GM19043 (cell line): ENCODE measurements at regions not wholly inside any gene's neighbourhood (a gene's known extent, or its start where the extent isn't known, plus 50 kb on each side); places are given as distances from the start of the nearest gene placed in this dataset.

Experiments used
- ATAC-seq: cut with Tn5 transposase; IDR thresholded peaks from one replicate; pipeline ENCODE4 v1.9.1; 2021; ENCODE audit warnings: low read depth; ENCODE audit not compliant: unreplicated experiment

DNA sequence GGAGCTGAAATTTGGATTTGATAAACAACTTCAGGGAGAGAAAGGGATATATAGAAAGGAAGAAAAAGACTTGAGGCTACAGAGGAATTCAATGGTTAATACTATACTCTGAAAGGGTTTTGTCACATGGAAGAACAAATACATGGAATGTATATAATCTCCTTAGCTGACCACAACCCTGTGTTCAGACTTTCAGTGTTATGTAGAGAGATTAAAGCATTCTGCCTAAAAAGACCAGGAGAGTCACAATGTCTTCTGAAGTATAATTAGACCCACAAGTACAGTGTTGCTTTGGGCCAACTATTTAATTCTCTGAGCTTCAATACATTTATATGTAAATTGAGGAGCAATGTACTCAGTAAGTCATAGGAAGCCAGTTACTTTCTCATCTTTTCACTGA, 123.8 kb upstream of the FSHR start:
- no peak for ATAC-seq

GRCh38 chr2:49271060-49271606, 116.8 kb upstream of the FSHR start:
- no peak for ATAC-seq

DNA sequence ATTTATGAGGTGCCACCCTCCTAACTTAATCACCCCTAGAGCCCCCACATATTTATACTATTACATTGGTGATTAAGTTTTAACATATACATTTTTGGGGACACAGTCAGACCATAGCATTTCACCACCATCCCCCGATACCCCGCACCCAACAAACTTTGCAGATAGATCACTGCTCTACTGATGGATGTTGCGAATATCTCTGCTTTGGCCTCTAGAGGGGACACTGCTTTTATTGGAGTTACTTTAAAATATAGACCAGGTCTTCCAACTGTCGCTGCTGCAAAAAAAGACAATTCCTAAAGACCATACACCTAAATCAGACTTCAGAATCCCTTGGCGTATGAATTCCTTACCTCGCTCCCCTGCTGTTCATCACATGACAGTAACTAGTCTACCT, 115.8 kb upstream of the FSHR start:
- no peak for ATAC-seq

DNA sequence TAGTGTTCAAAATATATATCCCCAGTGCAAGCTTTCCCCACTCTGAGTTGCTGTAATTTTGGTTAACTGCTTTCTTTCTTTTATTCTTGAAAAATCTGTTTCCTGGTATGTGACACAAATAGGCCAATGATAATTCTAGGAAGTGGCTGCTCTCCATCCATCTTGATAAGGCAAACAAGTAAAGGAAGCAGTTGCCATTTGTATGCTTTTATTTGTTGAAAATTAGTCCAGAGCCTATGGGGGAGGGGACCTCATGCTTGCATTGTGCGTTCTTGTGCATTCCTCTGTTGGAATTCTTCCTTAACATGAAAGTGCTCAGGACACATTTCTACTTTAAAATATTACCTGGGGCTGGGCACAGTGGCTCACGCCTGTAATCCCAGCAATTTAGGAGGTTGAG, 111.2 kb upstream of the FSHR start:
- ATAC-seq, result no peak

DNA sequence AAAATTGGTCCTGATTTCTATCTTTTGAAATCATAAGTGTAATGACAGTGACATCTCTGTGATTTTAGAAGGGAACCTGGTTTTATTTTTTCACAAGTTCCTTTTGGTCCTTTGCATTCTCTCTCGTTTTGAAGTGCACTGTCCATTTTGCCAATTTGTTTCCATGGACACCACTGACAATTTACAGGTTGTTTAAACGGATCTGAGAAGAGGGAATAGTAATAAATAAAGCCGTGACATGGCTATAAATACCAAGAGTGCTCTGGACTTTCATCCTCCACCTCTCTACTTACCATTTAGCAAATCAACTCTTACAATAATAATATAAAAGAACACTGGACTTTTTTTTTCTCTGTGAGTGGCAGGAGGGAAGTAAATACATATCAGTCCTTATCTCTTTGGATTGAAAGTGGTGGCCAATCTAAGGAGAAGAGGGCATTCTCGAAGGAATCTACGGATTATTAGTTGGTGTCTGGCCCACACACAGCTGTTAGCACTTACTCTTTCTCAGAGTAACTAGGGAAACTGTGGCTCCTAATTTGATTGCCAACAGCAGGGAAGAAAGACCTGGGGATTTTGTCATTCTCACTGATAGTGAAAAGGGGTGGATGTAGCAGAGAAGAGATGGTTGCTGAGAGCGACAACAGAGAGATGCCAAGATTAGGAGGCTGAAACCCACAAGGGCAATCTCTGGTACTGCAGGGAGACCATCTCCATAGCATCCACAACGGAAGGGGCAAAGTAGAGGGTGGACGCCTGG, 108.7 kb upstream of the FSHR start:
- no peak for ATAC-seq

GRCh38 chr2:49261781-49262180, 107.5 kb upstream of the FSHR start:
- no peak for ATAC-seq

DNA sequence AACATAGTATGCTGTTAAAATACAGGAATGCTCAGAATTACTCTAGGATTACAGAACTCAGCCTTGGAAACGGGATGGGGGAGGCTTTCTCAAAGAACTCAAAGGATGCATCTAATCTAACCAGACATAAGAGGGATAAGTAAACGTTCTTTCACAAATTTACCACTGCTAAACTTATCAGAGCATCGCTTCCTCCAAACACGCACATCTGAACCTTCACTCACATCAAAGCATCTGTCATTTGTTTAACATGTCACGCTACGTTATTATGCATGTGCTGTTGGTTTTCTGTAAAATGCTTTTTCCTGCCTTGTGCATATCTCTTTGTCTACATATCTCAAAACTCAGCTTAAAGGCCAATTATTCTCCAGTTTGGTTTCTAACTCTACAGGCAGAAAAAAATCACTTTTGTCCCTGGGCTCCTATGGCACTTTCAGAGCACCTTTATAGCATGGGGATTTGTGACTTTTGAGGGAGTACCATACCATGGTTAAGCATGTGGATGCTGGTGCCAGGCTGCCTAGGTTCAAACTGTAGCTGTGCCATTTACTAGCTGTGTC, 106.7 kb upstream of the FSHR start:
- no peak for ATAC-seq

DNA sequence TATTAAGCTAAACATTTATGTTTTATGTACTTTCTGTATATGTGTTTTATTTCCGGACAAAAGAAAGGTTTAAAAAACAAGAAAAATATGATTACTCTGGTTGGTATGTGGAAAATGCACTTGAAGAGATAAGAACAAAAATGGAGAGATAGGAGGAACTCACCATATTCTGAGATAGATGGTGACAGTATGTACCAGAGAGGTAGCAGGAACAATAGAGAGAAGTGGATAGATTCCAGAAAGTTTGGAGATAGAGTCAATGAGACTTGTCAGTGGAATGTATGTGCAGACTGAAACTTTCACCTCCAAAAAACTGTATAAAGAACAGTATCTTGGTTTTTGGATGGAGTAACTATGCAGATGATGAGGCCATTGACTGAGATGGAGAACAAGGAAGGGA, 105.6 kb upstream of the FSHR start:
- no peak for ATAC-seq

DNA sequence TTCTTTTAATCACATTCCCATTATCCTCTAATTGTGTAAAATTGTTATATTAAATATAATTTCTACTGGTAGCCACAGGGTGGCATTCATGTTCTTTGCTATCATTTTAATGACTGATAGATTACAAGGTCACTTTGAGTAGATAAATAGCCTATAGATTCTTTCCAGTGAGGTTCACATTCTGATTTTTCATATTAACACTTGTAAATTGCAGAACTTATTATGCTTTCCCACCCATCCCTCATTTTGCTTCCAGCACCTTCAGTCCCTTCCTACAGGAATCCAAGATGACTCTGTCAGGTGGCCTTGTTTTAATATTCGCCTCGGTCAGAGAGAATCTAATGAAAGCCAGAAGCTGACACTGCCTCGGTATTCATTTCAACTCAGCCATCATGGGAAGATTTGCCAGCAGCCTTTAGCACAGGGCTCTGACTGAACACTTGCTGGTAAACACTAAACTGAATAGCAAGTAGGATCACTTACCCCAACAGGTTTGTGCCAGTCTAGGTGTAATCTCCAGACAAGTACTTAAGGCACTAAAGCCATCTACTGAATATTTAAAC, 101.2 kb upstream of the FSHR start:
- ATAC-seq, result no peak

DNA sequence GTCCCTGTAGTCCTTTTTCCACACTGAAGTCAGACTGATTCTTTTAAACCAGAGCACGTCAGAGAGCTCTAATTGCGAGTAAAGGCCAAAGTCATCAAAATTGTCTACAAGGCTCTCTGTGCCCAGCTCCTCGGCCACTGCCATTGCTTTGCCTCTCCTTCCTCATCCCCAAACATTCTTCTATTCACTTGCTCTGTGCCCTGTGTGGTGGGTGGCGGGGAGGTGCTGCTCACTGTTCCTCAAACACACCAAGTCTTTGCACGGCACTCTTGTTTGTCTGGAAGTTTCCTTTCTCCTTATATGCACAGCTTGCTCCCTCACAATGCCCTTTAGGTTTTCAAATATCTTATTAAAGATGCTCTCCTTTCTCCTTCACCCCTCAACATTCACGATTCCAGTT, 100.1 kb upstream of the FSHR start:
- no peak for ATAC-seq

GRCh38 chr2:49251766-49252165, 97.5 kb upstream of the FSHR start:
- no peak for ATAC-seq

- no peak for ATAC-seq
These were observed 96.9 kb upstream of the FSHR start for GRCh38 chr2:49251251-49251650.

- ATAC-seq, result no peak
These were observed 94.2 kb upstream of the FSHR start for GRCh38 chr2:49248506-49248905.

GRCh38 chr2:49241991-49242390, 87.7 kb upstream of the FSHR start:
- ATAC-seq, result no peak

DNA sequence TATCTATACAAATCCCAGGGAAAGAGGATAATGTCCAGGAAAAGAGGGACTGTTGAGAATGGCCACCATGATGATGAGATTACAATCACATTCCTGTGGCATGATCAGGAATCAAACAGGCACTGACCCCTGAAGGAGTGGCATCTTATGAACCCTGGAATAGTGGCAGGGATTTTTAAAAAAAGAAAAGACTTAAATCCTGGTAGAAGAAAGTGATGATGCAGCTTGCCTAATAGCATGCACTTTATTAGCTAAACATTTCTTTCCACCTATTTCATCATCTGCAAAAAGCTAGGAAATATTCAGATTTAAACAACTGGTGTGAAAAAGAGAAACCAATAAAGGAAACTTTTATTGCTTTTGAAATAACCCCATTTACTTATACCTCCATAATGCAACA, 87.2 kb upstream of the FSHR start:
- no peak for ATAC-seq

- ATAC-seq, result no peak
These were observed 86.3 kb upstream of the FSHR start for GRCh38 chr2:49240608-49241007.

GRCh38 chr2:49238604-49238960, 84.3 kb upstream of the FSHR start:
- ATAC-seq, result no peak

DNA sequence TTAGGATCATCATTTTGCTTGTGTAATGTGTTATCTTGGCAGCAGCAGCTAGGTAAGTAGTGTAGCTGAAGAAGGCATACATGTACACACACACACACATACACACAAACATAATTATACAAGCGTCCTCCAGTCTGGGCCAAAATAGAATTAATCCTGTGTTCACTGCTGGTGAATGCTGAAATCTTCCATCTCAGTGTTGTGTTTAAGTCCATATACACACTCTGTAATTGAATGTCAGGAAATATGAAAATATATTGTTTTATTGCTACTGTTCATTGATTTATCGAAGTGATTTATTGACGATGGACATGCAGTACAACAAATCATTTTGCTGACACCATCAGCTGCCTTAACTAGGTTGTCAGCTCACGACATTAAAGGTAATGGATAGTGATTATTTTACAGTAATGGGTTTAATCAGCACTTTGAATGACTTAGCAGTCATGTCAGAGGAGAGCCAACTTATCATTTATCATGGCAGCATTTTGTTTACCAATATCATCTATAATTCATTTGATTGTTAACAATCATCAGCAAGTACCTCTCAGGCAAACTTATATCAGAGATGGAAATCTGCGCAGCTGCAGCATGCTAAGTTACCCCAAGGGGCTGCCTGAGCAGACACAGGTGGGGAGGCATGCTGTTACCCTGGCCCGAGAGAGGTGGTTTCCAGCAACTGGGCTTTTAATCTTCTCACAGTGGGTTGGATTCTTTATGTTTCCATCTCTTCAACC, 83.7 kb upstream of the FSHR start:
- no peak for ATAC-seq

DNA sequence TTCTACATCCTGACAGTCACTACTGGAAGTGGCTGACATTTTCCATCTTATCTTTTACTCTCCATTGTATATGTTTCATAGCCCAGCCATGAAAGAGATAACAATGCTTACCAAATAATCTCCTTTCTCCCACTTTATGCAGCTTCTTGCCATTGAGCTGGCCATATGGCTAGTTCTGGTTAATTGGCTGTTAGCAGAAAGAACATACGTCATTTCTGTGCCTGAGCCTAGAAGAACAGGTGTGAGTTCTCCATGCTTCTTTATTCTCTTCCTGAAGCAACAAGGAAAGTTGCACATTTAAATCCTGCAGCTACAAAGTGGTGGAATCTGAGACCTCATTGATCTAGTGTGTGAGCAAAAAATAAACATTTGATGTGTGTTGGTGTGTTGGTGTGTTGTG, 82.0 kb upstream of the FSHR start:
- no peak for ATAC-seq

GRCh38 chr2:49226360-49226759, 72.0 kb upstream of the FSHR start:
- ATAC-seq, result no peak

- ATAC-seq, result no peak
These were observed 70.8 kb upstream of the FSHR start for GRCh38 chr2:49225126-49225525.
